CD14-positive monocyte (primary cell): ENCODE measurements at regions not wholly inside any gene's neighbourhood (a gene's known extent, or its start where the extent isn't known, plus 50 kb on each side); places are given as distances from the start of the nearest gene placed in this dataset.
"Not testable (repeated sequence)": the region's sequence is repeated elsewhere in the genome, so short reads cannot be mapped to it uniquely, and the experiment has no call there.

Experiments
- DNase-seq, 3 donors: peaks; one replicate each; pipeline ENCODE4 v3.0.0-alpha.2; 2011 to 2022
- H2AFZ ChIP-seq: 2 replicates; pipeline ENCODE4 v1.6.0; 2012; ENCODE audit warnings: mild to moderate bottlenecking, low read depth, low read length, inconsistent platforms; ENCODE audit not compliant: insufficient read depth, poor library complexity, severe bottlenecking
- H3K27ac ChIP-seq, 2 donors: 1 replicate in 1 of 2; 2 replicates in 1 of 2; pipeline ENCODE4 v1.5.1; 2012 to 2013; ENCODE audit warnings: low read length in 2 of 2, control low read depth in 1 of 2, inconsistent platforms in 1 of 2, low read depth in 1 of 2, mild to moderate bottlenecking in 1 of 2
- H3K27me3 ChIP-seq, 2 donors: one replicate each; pipeline versions ENCODE4 v1.6.0 to v1.6.1; 2011 to 2013; ENCODE audit warnings: low read length in 2 of 2; ENCODE audit not compliant: control insufficient read depth in 2 of 2, insufficient read depth in 2 of 2
- H3K36me3 ChIP-seq, 2 donors: replicated peaks in 1 of 2; 1 replicate in 1 of 2; 2 replicates in 1 of 2; pipeline versions ENCODE4 v1.5.1 to v1.6.1; 2012 to 2013; ENCODE audit warnings: low read length in 2 of 2, control low read depth in 1 of 2, inconsistent platforms in 1 of 2, mild to moderate bottlenecking in 1 of 2; ENCODE audit not compliant: insufficient read depth in 2 of 2, control insufficient read depth in 1 of 2
- H3K4me1 ChIP-seq, 2 donors: 1 replicate in 1 of 2; 2 replicates in 1 of 2; pipeline versions ENCODE4 v1.5.1 to v1.6.1; 2012 to 2013; ENCODE audit warnings: low read length in 2 of 2, control low read depth in 1 of 2, inconsistent platforms in 1 of 2, mild to moderate bottlenecking in 1 of 2, moderate library complexity in 1 of 2; ENCODE audit not compliant: insufficient read depth in 2 of 2, control insufficient read depth in 1 of 2
- H3K4me2 ChIP-seq: replicated peaks from 2 replicates; pipeline ENCODE3; 2012; ENCODE audit warnings: low read length, moderate library complexity, mild to moderate bottlenecking; ENCODE audit not compliant: poor library complexity, severe bottlenecking; ENCODE audit errors: extremely low read depth
- H3K4me3 ChIP-seq, 3 experiments: fragments of 200-600 bp in 1 of 3; sonication (generic) in 1 of 3; replicated peaks in 1 of 3; 1 replicate in 2 of 3; 2 replicates in 1 of 3; pipeline ENCODE4 v1.5.1; 2011 to 2013; ENCODE audit warnings: low read length in 3 of 3, mild to moderate bottlenecking in 3 of 3, control low read depth in 2 of 3, low read depth in 2 of 3, inconsistent platforms in 1 of 3, moderate library complexity in 1 of 3
- H3K79me2 ChIP-seq: 2 replicates; pipeline ENCODE4 v1.6.0; 2012; ENCODE audit warnings: mild to moderate bottlenecking, control low read depth, inconsistent platforms, low read length, moderate library complexity; ENCODE audit not compliant: insufficient read depth
- H3K9ac ChIP-seq: 2 replicates; pipeline ENCODE4 v1.6.0; 2017; ENCODE audit warnings: low read length, mild to moderate bottlenecking; ENCODE audit not compliant: insufficient read depth, poor library complexity, severe bottlenecking
- H3K9me3 ChIP-seq, 2 donors: replicated peaks in 1 of 2; 1 replicate in 1 of 2; 2 replicates in 1 of 2; pipeline versions ENCODE4 v1.5.1 to v1.6.1; 2012 to 2013; ENCODE audit warnings: low read length in 2 of 2, control low read depth in 1 of 2; ENCODE audit not compliant: control insufficient read depth in 1 of 2, insufficient read depth in 1 of 2
- H4K20me1 ChIP-seq: 2 replicates; pipeline ENCODE4 v1.6.0; 2012; ENCODE audit warnings: mild to moderate bottlenecking, low read length, control low read depth, moderate library complexity; ENCODE audit not compliant: insufficient read depth
- H3K27ac Mint-ChIP-seq, 7 donors: one replicate each; pipeline ENCODE4 v1.8.0; 2020; ENCODE audit warnings: mild to moderate bottlenecking in 7 of 7, mixed read lengths in 7 of 7, moderate library complexity in 6 of 7, inconsistent platforms in 2 of 7
- H3K27me3 Mint-ChIP-seq, 3 donors: one replicate each; pipeline ENCODE4 v1.8.0; 2021 to 2022; ENCODE audit warnings: low read depth in 3 of 3, mild to moderate bottlenecking in 3 of 3, mixed read lengths in 3 of 3, moderate library complexity in 3 of 3, inconsistent platforms in 1 of 3
- H3K36me3 Mint-ChIP-seq, 2 donors: one replicate each; pipeline ENCODE4 v1.8.0; 2020; ENCODE audit warnings: mixed read lengths in 2 of 2, inconsistent platforms in 1 of 2, mild to moderate bottlenecking in 1 of 2
- H3K4me1 Mint-ChIP-seq: one replicate; pipeline ENCODE4 v1.8.0; 2020; ENCODE audit warnings: mild to moderate bottlenecking, mixed read lengths
- H3K4me3 Mint-ChIP-seq, 2 donors: one replicate each; pipeline ENCODE4 v1.8.0; 2020; ENCODE audit warnings: mild to moderate bottlenecking in 2 of 2, mixed read lengths in 2 of 2, moderate library complexity in 1 of 2
- H3K9me3 Mint-ChIP-seq, 7 donors: one replicate each; pipeline ENCODE4 v1.8.0; 2020 to 2022; ENCODE audit warnings: mixed read lengths in 7 of 7, mild to moderate bottlenecking in 6 of 7, moderate library complexity in 6 of 7, inconsistent platforms in 2 of 7
- CTCF ChIP-seq: fragments of 200-600 bp; IDR thresholded peaks from one replicate; pipeline ENCODE4 v1.8.0; 2022; ENCODE audit warnings: antibody characterized with exemption, mild to moderate bottlenecking
- WGBS: methylation state at CpG from one replicate; pipeline ENCODE4 v1.1.5; 2013; ENCODE audit warnings: missing lambda C conversion rate; ENCODE audit not compliant: insufficient coverage; 5-methylcytosine and 5-hydroxymethylcytosine counted together
- intact Hi-C, 2 donors: fragments of 100-400 bp; cut with micrococcal nuclease; formaldehyde crosslinking; loops; one replicate each; pipeline versions ENCODE4 v1.15.0 to v1.15.1; 2023

GRCh38 chr5:44756097-44756496 is 52.6 kb upstream of the MRPS30 start:
- intact Hi-C loops, H3K79me2 ChIP-seq, H3K4me3 Mint-ChIP-seq, H3K36me3 ChIP-seq, H3K9me3 ChIP-seq, H3K36me3 Mint-ChIP-seq, DNase-seq, H3K27me3 ChIP-seq, H3K4me3 ChIP-seq, H3K27ac Mint-ChIP-seq, H3K4me1 ChIP-seq, H3K27ac ChIP-seq, H4K20me1 ChIP-seq, H3K4me1 Mint-ChIP-seq, H2AFZ ChIP-seq, H3K4me2 ChIP-seq, H3K9ac ChIP-seq, H3K27me3 Mint-ChIP-seq: not testable (repeated sequence)
- H3K9me3 Mint-ChIP-seq: peaks cover 5 to 16% (median 10%) of the 10 kb centered on the region in 7 donors
- 91% methylated on average over 7 of the region's 11 CpGs for WGBS

GRCh38 chr5:44747396-44747795 is 61.4 kb upstream of the MRPS30 start:
- H3K4me1 Mint-ChIP-seq: no peaks in the 10 kb centered on the region
- Histone ChIP-seq H3K9ac (no peak overlapping the region), H3K79me2 (no peaks in the 10 kb centered on the region), H4K20me1 (no peaks in the 10 kb centered on the region), H3K27ac (no peak overlapping the region), H3K9me3 (peaks cover 0 to 8% of the 10 kb centered on the region in 2 donors), H3K4me1 (no peaks in the 10 kb centered on the region), H3K4me2 (no peak overlapping the region), H3K27me3 (no peaks in the 10 kb centered on the region), H3K36me3 (no peaks in the 10 kb centered on the region), H2AFZ (no peak overlapping the region), H3K4me3 (no peak overlapping the region)
- WGBS: no CpG with 5 or more reads among the region's 1 CpG
- H3K9me3 Mint-ChIP-seq: peaks cover 0 to 6% (median 2%) of the 10 kb centered on the region in 7 donors
- no peak for DNase-seq
- TF ChIP-seq CTCF: no peak
- no peak overlapping the region for H3K4me3 Mint-ChIP-seq
- H3K27ac Mint-ChIP-seq: no peak overlapping the region
- H3K36me3 Mint-ChIP-seq: no peaks in the 10 kb centered on the region
- H3K27me3 Mint-ChIP-seq: no peaks in the 10 kb centered on the region
- intact Hi-C loops: no loop called here
